Stimulated activated naive CD8-positive, alpha-beta T cell treated with anti-CD3 and anti-CD28 coated beads, Interleukin-15, amount 100 ng/mL, for 72 hours (primary cell): ENCODE measurements at regions not wholly inside any gene's neighbourhood (a gene's known extent, or its start where the extent isn't known, plus 50 kb on each side); places are given as distances from the start of the nearest gene placed in this dataset.

Experiments used
- ATAC-seq: fragments of 150-1000 bp; cut with Tn5 transposase; 2 replicates; pipeline ENCODE4 v1.10.0; 2021; ENCODE audit warnings: mild to moderate bottlenecking, moderate library complexity
- DNase-seq, 2 donors: peaks; one replicate each; pipeline ENCODE4 v3.0.0; 2021 to 2022
- H3K27ac Mint-ChIP-seq, 2 donors: one replicate each; pipeline ENCODE4 v1.8.0; 2022; ENCODE audit warnings: mild to moderate bottlenecking in 2 of 2, mixed read lengths in 2 of 2, moderate library complexity in 2 of 2
- H3K27me3 Mint-ChIP-seq: one replicate; pipeline ENCODE4 v1.8.0; 2022; ENCODE audit warnings: mixed read lengths
- H3K4me1 Mint-ChIP-seq: one replicate; pipeline ENCODE4 v1.8.0; 2022; ENCODE audit warnings: mild to moderate bottlenecking, mixed read lengths
- H3K4me3 Mint-ChIP-seq, 2 donors: one replicate each; pipeline ENCODE4 v1.8.0; 2022; ENCODE audit warnings: mild to moderate bottlenecking in 2 of 2, mixed read lengths in 2 of 2, moderate library complexity in 1 of 2
- H3K9me3 Mint-ChIP-seq, 2 donors: one replicate each; pipeline ENCODE4 v1.8.0; 2022; ENCODE audit warnings: mixed read lengths in 2 of 2

GRCh38 chr1:9179463-9180110 is 50.7 kb upstream of the GPR157 start:
- H3K27ac Mint-ChIP-seq: no peak overlapping the region
- H3K9me3 Mint-ChIP-seq: no peaks in the 10 kb centered on the region
- H3K4me3 Mint-ChIP-seq: no peak overlapping the region
- H3K4me1 Mint-ChIP-seq: peaks cover 10% of the 10 kb centered on the region
- H3K27me3 Mint-ChIP-seq: peaks cover 51% of the 10 kb centered on the region
- no peak for DNase-seq
- ATAC-seq: no peak

GRCh38 chr1:9180111-9180819 is 51.4 kb upstream of the GPR157 start:
- Mint-ChIP-seq H3K4me3 (peak overlapping the region; percentile 14 to 88), H3K4me1 (peaks cover 10% of the 10 kb centered on the region), H3K9me3 (no peaks in the 10 kb centered on the region), H3K27ac (no peak overlapping the region), H3K27me3 (peaks cover 57% of the 10 kb centered on the region)
- ATAC-seq (no peak), DNase-seq (no peak)

DNA sequence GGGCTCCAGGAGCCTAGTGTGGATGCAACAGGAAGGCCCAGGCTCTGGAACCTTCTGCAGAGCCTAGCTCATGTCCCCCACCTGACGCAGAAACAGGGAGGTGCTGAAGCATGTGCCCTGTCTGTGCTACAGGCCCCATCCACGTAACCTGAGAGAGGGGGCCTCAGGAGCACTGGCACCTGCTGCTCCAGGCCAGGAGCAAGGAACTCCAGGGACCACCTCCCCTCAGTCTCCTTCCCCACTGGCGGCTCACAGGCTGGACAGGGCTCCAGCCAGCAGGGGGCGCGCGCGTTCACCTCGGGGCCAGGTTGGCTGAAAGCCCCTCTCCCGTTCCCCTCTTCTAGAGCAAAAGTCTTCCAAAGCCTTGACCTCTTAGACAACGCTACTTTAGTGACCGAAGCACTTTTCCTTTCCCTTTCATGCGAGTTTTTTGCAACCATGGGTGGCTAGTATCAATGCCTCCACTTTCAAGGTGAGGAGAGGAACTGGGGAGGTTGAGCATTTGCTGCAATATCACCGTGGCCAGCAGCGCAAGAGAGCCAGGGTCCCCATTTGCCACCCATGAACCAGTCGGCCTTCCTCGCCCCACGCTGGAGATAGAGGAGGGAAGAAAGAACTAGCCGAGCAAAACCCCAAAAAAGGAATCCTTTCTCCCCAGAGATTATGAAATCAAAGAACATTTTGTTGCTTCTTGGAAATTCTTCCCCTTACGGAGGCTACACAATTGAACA is 52.4 kb upstream of the GPR157 start:
- DNase-seq: peak; percentile 77 to 80
- Mint-ChIP-seq H3K9me3 (no peaks in the 10 kb centered on the region), H3K27me3 (peaks cover 67% of the 10 kb centered on the region), H3K27ac (peak overlapping the region; percentile 90 to 94), H3K4me1 (peaks cover 10% of the 10 kb centered on the region), H3K4me3 (peak overlapping the region; percentile 88 to 91)
- ATAC-seq: peak; percentile 68

DNA sequence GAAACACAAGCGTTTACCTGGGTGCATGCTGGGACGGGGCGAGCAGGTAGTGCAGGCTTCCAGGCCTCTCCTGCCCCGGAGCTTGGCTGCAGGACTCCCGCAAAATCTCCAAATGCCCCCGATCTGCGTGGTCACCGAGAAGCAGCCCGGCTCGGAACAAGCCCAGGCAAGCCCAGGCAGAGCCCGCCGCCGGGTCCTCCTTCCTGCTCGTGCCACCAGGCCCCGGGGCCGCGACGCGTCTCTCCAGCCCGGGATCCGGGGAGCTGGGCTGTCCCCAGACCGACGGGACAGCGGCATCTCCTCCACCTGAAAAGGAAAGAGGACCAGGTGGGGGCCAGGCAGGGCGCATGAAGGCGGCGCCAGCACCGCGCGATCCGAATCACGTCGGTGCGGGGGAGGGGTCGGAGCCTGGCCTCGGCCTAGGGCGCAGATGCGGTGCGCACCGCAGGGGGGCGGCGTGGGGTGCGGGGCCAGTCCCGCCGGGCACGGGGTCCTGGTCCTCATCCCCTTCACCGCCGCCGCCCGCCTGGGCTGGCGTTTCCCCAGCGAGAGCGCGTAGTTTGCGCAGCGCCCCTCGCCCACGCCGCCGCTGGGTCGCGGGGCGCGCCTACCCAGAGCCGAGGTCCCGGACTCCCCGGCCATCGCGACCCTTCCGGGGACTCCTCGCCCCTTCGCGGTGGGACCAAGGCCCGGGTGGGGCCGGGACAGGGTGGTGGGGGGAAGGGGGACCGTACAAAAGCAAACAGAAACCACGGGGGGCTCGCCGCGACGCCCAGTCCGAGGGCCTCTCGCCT is 52.4 kb upstream of the H6PD start:
- Mint-ChIP-seq H3K27me3 (peaks cover 67% of the 10 kb centered on the region), H3K27ac (peak overlapping the region; percentile 90 to 94), H3K9me3 (no peaks in the 10 kb centered on the region), H3K4me3 (peak overlapping the region; percentile 88 to 91), H3K4me1 (peaks cover 10% of the 10 kb centered on the region)
- DNase-seq (peak; percentile 45 to 60), ATAC-seq (peak; percentile 74)

GRCh38 chr1:9182784-9183257 is 51.8 kb upstream of the H6PD start:
- H3K9me3 Mint-ChIP-seq: no peaks in the 10 kb centered on the region
- ATAC-seq: peak; percentile 24
- peak overlapping the region in 1 of 2 donors; percentile 61 for H3K27ac Mint-ChIP-seq
- H3K4me3 Mint-ChIP-seq: peak overlapping the region; percentile 78 to 85
- peaks cover 67% of the 10 kb centered on the region for H3K27me3 Mint-ChIP-seq
- peak in 1 of 2 donors; percentile 37 for DNase-seq
- H3K4me1 Mint-ChIP-seq: peaks cover 15% of the 10 kb centered on the region

DNA sequence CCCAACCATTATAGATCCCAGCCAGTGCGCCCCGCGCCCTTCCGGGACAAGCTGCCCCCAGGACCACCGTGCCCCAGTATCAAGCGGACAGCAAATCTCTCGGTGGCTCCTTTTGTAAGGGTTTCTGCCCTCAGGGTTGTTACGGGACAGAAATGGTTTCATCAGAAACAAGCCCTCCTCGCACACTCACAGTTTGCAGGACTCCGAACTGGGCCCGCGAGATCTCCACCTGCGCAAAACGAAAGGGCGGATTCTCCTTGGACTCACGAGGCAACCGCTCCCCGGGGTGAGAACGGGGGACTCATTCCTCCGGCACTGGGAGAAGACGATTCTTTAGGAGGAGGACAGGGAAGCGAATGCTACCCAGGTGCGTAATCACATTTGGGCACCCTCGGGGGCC is 51.1 kb upstream of the H6PD start:
- Mint-ChIP-seq H3K27me3 (peaks cover 63% of the 10 kb centered on the region), H3K9me3 (no peaks in the 10 kb centered on the region), H3K4me3 (peak overlapping the region; percentile 29 to 51), H3K4me1 (peaks cover 15% of the 10 kb centered on the region), H3K27ac (peak overlapping the region in 1 of 2 donors; percentile 19)
- ATAC-seq: no peak
- DNase-seq: no peak

- DNase-seq (no peak), ATAC-seq (no peak)
- Mint-ChIP-seq H3K9me3 (no peaks in the 10 kb centered on the region), H3K27me3 (peaks cover 58% of the 10 kb centered on the region), H3K27ac (no peak overlapping the region), H3K4me1 (peaks cover 15% of the 10 kb centered on the region), H3K4me3 (no peak overlapping the region)
Observed at GRCh38 chr1:9183898-9184297, 50.7 kb upstream of the H6PD start.

DNA sequence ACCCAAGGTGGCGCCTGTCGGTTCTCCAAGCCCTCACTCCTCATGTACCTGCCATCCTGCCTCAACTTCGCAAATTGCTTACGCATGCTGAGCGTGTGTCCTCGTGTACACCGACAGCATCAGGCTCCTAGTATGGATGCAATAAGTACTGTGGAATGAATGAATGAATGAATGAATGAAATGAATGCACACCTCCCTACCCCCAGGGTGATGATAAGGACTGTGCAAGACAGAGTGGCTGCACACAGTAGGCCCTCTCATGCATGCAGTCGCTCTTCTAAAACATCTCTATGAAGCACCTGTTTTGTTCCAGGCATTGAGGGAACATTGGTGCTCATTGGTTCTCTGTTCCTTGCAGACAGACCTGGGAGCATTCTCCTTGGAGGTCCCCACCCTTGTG is 49.8 kb upstream of the H6PD start:
- Mint-ChIP-seq H3K27me3 (peaks cover 60% of the 10 kb centered on the region), H3K9me3 (no peaks in the 10 kb centered on the region), H3K4me1 (peaks cover 15% of the 10 kb centered on the region), H3K4me3 (no peak overlapping the region), H3K27ac (no peak overlapping the region)
- DNase-seq (no peak), ATAC-seq (no peak)
